GM18519 (cell line): ENCODE measurements at regions not wholly inside any gene's neighbourhood (a gene's known extent, or its start where the extent isn't known, plus 50 kb on each side); places are given as distances from the start of the nearest gene placed in this dataset.

ENCODE experiments used
- ATAC-seq: cut with Tn5 transposase; IDR thresholded peaks from one replicate; pipeline ENCODE4 v1.9.1; 2021; ENCODE audit warnings: mild to moderate bottlenecking, moderate library complexity; ENCODE audit not compliant: unreplicated experiment, low FRiP score

DNA sequence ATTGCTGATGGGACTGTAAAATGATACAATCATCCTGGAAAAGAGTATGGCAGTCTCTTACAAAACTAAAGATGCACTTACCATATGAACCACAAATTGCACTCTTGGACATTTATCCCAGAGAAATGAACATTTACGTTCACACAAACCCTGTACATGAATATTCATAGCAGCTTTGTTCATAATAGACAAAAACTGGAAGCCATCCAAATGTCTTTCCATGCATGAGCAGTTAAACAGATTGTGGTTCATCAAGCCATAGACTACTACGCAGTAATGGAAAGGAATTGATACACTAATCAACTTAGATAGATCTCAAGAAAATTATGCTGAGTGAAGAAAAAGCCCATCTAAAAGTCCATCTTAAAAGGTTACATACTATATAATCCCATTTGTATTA lies 156.1 kb upstream of the SLC39A10 start:
- ATAC-seq = no peak

DNA sequence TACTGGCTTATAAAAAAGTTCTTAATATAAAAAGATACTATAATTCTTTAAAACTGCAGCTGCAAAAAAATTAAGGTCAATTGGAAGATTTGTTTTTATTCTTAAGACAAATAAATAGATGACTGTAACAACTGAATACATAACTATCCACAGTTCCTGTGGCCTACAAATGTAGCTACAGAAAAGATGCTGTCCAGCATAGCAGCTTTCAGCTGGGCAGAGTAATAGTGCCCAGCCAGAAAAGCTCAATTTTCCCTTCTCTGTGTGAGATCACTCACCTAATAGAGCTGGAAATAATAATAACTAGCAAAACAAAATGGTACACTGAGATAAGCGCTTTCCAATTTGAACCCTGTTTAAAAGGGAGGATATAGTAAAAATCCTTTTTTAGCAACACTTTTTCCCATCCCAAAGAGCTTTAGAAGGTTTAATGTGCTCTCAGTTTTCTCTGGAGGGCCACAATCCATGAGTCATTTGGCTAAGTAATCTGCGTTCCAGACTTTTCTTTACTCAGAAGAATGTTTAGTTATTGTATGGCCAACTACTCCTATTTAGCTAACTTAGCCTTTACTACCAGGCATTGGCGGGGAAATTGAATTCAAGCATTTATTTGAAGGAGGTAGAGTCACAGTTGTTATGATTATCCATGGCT lies 158.1 kb upstream of the SLC39A10 start:
- no peak for ATAC-seq

DNA sequence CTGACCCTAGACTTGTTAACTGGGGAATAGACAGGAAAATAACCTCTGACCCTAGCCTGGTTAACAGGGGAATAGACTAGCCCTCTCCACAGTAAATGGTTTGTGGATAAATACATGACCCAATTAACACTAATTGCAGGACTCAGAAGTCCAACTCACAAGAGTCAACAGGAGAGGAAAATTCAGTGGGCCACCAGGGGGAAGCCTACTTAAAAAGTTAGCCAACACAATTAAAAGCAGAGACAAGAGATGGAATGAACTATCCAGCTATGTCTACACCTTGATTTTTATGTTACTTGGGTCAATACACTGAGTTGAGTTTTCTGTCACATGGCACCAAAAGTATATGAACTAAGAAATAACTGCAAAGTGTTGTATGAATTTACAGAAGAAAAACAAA lies 158.8 kb upstream of the SLC39A10 start:
- peak; percentile 62 for ATAC-seq

DNA sequence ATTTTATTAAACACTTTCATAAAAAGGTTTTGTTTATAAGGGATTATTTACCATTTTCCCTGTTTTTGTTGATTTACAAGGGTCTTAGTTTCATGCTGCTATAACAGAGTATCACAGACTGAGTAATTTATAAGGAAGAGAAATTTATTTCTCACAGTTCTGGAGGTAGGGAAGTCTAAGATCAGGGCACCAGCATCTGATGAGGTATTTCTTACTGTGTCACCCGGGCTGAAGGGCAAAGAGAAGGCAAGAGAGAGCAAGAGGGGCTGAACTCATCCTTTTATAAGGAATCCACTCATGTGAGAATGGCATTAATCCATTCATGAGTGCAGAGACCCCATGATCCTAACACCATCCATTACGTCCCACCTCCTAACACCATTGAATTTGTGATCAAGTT lies 160.0 kb upstream of the SLC39A10 start:
- no peak for ATAC-seq

DNA sequence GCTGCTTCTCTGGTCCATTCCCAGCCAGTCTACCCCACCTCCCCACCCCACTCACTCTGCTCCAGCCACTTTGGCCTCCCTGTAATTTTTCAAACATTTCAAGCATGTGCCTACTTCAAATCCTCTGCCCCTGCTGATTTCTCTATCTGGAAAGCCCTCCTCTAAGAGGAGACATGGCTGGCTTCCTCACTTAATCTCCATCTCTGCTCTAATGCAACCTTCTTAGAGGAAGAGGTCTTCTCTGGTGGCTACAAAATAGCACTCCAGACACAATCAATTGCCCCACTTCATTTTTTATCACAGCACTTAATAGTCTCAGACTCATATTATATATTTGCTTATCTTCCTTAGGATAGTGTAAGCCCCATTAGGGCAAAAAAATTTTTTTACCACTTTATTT lies 161.1 kb upstream of the SLC39A10 start:
- no peak for ATAC-seq

DNA sequence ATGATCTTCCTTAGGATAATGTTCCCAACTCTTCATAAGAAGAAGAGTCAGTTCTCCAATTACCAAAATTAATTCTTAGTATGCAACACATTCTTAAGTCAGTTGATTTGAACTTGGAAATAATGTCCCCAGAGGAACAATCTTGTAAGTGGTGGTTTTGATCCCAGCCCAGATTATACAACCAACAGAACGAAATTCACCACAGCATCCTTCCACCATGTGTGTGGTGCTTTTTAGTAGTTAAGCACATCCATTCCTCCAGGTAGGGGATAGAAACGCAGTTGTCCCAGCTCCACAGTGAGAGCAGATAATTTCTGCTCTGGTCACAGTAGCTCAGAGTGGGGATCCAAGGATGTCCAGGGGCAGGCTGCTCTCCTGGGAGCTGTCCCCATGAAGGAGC lies 161.7 kb upstream of the SLC39A10 start:
- ATAC-seq = no peak

DNA sequence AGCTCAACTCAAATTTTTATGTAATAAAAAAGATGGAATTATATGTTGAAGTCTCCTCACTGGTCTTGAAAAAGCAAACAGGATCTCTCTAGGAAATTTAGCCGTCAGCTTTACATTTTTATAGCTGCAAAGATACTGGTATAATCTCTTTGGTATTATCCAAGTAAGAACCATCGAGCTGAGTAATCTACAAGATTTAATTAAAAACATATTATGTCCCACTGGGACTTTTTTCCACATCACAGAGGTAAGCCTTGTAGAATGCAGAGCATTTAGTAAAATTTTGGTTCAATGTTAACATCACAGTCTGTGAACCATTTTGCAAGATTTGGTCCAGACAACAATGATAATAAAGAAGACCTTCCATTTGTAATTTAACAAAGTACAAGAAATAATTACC lies 162.6 kb upstream of the SLC39A10 start:
- no peak for ATAC-seq

DNA sequence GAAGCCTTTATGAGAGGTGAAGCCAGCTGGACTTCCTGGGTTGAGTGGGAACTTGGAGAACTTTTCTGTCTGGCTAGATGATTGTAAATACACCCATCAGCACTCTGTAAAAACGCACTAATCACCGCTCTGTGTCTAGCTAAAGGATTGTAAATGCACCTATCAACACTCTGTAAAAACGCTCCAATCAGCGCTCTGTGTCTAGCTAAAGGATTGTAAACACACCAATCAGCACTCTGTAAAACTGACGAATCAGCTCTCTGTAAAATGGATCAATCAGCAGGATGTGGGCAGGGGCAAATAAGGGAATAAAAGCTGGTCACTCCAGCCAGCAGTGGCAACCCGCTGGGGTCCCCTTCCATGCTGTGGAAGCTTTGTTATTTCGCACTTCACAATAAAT lies 163.6 kb upstream of the SLC39A10 start:
- no peak for ATAC-seq

DNA sequence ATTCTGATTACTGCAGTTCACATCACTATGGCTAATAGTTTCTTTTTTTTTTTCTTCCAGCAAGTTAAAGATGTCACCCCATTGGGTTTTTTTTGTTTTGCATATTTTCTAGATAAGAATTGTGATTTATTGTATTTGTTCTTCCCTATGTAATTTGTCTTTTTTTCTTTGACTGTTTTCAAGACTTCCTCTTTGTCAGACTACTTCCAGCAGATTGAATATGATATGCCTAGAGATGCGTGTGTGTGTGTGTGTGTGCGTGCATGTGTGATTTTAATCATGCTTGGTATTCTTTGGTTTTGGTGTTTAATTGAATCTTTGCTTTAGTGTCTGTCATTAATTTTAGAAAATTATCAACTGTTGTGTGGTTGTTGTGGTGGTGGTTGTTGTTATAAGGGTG lies 166.7 kb upstream of the SLC39A10 start:
- no peak for ATAC-seq

DNA sequence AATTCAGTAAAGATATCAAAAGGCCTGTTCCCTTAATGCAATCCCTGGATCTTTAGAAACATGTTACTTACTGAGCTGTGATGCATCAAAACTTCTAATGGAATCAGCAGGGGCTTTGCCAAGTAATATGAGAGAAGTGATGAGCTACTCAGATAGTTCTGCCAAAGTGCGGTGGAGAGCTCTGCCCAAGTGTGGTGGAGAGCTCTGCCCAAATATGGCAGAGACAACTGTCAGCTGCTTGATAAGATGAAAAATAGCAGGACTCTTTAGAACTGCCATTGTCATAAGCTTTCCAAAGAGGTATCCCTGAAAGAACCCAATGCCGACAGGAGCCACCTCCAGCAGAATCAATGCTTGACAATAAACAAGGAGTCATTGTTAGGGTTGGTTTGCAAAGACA lies 167.9 kb upstream of the SLC39A10 start:
- ATAC-seq = no peak

DNA sequence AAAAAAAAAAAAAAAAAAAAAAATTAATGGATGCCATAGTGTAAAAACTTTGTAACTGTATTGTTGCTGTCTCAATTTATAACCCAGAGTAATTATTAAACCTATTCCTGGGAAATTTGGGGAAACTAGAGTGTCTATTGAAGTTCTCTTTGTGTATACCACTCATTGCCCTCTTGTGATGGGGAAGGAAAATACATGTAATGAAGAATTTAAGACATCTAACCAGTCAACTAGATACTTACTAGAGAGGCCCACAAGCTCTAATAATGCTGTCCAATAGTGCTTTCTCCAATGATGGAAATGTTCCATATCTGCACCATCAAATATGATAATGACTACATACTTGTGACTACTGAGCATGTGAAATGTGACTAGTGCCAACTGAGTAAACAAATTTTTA lies 168.5 kb upstream of the SLC39A10 start:
- no peak for ATAC-seq

DNA sequence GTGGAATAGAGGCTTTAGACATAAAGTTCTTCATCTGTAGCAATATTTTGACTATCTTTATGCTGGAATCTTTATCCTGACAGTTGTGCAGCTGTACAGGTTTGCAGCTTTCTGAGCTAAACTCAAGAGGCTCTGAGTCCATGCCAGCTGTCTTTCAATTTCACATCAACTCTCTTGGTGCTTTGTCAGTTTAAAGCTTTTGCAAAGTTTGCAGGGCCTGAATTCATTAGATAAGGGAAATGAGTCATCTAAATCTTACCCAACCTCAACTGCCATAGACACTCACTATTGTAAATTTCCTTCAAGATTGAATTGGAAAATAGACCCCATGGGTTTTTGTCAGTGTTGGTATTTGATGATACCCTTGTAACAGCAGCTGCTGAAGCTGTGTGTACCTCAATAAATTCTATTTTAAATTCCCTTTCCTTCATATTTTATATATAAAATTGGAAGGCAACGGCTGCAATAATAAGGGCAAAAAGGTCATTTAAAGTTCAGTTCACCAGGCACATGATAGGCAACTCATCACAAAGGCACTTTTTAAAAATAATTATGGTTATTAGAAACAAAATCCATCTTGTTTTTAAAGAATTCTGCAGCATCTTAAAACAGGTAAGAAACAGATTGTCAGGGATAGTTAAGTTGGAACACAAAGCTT lies 169.9 kb upstream of the SLC39A10 start:
- peak; percentile 80 for ATAC-seq

DNA sequence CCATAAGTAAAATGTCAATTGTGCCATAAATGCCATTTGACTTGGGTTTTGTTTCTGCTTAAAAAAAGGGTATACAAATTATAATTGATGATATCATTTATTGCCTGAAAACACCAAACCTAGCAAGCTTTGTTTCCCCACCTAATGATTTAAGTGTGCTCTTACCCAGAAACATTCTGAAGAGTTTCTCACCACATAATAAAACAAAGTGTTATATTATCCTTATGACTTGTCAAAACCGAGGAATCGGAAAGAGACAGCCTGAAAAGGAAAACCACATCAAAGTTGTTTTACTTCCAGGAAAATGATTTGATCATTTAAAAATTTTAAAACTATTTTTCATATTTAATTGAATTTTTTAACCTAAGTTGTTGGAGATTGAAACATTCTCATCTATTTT lies 170.5 kb upstream of the SLC39A10 start:
- ATAC-seq = no peak

DNA sequence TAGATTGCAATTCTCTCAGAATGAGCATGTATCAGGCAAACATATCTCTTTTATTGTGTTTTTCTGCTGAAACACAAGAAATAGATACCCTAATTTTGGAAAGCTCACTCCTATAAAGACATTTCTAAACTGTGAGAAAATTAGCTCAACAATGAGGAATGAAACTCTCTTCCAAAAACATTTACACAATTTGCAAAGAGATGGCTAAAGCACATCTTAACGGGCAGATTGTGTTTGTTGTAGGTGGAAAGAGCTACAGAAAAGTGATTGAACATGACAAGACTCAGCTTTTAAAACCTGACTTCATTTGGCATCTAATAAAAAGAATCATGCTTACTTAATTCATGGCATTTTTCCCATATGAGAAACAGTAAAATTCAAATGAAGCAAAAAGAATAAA lies 175.0 kb upstream of the SLC39A10 start:
- ATAC-seq = no peak

DNA sequence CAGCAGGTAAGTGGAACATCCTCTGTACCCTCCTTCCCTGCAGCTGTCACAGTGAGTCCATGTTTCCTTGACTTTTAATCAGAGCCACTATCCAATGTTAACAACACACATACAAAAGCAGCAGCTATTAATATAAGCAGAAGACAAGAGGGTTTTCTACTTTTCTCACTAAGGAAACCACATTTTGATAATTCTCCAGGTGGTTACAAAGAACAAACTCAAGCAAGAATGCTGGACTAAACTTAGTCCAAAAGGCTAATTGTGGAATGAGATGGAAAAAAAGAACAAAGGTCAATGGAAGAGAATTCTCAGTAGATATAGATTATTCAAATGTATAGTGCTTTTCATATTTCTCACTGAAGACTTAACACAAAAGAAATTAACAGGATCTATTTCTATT lies 176.9 kb upstream of the SLC39A10 start:
- no peak for ATAC-seq

DNA sequence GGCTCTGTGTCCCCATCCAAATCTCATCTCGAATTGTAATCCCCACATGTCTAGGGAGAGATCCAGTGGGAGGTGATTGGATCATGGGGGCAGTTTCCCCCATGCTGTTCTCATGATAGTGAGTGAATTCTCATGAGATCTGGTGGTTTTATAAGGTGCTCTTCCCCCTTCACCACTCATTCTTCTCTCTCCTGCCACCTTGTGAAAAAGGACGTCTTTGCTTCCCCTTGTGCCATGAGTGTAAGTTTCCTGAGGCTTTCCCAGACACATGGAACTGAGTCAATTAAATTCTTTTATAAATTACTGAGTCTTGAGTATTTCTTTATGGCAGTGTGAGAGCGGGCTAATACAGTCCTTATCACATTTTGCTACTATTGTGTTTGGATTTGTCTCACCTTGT lies 177.6 kb upstream of the SLC39A10 start:
- no peak for ATAC-seq

DNA sequence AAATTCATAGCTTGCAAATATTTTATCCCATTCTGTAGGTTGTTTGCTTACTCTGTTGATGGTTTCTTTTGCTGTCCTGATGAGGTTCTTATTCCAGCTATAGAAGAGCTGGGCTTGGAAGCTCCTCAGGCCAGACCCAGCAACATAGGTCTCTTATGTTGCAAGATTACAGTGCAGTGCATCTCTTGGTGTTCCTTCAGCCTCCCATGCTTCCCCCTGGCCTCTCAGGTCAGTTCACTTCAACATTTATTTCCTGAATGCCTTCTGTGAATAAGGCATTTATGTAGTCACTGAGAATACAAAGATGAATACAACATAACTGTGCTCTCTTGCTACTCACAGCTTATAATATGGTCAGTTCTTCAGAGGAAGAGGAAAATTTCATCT lies 179.0 kb upstream of the SLC39A10 start:
- no peak for ATAC-seq

DNA sequence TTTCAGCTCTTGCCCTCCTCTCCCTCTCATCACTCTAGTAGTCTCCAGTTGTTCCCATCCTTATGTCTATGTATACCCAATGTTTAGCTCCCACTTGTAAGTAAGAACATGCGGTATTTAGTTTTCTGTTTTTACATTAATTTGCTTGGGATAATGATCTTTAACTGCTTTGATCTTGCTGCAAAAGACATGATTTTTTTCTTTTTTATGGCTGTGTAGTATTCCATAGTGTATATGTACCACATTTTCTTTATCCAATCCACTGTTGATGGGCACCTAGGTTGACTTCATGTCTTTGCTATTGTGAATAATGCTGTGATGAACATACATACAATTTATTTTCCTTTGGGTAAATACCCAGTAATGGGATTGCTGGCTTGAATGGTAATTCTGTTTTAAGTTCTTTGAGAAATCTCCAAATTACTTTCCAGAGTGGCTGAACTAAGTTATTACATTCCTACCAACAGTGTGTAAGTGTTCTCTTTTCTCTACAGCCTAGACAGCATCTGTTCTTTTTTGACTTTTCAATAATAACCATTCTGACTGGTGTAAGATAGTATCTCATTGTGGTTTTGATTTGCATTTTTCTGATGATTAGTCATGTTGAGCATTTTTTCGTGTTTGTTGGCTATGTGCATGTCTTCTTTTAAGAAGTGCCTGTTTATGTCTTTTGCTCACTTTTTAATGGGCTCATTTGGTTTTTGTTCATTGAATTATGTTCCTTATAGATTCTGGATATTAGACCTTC lies 179.6 kb upstream of the SLC39A10 start:
- peak; percentile 68 for ATAC-seq

DNA sequence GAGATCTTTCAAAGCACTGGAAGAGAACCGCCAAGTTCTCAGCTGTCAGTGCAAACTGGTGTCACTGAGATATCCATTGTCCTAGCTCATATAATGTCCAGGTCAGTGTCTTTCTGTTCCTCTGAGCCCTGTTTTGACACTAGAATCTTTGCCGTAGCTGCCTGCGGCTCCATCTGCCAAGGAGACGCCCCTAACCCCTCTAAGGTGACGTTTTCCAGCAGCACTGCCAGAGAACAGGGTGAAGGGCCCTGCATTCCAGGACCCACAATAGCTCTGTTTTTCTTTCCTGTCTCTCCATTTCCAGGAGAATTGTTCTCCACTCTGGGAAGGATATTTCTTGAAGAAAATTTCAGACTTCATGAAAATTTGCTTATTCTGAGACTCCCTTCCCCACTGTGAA lies 181.7 kb upstream of the SLC39A10 start:
- no peak for ATAC-seq

DNA sequence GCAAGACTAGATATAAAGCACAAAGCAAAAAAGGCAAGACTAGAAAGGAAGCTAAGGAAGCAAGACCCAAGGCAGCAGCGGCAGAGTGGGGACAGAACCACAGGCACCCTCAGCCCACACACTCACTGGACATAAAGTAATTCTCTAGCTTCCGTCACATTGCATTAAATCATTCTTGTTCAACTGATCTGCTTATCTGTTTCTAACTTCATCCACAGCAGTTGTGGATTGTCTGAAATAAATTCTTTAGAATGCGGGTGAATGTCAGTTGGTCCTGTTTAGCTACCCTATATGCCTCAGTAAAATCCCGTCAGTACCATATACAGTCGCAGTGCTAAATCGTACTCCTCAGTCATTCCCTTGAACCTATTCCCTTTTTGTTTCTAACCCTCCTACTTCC lies 183.2 kb upstream of the SLC39A10 start:
- ATAC-seq = no peak

DNA sequence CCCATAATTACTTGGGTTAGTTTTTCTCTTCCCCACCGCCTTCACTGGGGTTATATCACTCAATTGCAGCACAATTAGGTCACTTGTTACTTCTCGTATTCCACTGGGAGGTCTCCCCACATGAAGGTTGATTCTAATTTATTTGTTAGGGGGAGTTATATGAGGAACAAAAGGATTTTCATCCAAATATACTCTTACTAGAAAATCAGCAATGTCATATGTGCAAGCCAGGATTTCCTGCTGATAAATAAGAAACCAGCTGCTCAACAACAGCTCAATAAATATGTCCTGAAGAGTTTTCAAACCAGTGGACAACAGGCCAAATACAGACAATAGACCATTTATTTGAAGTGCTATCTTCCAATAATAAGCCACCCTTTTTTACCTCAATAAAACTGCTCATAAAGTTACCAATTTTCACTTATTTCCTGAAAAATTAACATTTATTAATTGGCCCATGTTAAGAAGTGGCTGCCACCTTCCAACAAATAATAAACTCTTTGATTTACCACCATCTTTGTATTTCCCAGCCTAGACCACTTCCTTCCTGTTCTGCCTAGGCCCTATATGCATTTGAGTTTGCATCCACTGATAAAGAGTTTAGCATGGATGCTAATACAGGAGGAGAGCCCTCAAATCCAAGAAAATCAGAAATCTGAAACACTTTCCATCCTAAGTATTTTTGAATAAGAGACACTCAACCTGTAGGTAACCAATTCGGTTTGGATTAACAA lies 184.4 kb upstream of the SLC39A10 start:
- no peak for ATAC-seq
